GM12864 (cell line): ENCODE measurements at regions not wholly inside any gene's neighbourhood (a gene's known extent, or its start where the extent isn't known, plus 50 kb on each side); places are given as distances from the start of the nearest gene placed in this dataset.

Source experiments
- DNase-seq: peaks from one replicate; pipeline ENCODE4 v3.0.0-alpha.2; 2011; ENCODE audit warnings: low read depth
- H3K4me3 ChIP-seq: 2 replicates; pipeline ENCODE4 v1.5.1; 2011; ENCODE audit warnings: mild to moderate bottlenecking, low read depth, low read length, control low read depth
- TF ChIP-seq, protein P1 (sequence below): IDR thresholded peaks from 2 replicates; pipeline ENCODE4 v1.5.1; 2011; ENCODE audit warnings: low read depth, mild to moderate bottlenecking, moderate library complexity, low read length, control low read depth, inconsistent platforms; ENCODE audit errors: missing control alignments

DNA sequence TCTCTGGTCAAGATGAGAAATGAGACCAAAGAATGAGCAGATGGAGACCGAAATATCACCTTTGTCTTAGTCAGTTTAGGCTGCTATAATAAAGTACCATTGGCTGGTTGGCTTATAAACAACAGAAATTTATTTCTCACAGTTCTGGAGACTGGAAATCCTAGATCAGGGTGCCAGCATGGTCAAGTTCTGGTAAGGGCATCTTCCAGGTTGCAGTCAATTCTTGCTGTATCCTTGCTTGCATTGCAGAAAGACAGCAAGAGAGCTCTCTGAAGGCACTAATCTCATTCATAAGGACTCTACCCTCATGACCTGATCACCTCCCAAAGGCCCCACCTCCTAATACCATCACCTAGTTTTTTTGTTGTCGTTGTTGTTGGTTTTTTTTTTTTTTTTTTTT lies 52.7 kb upstream of the MKLN1 start:
- TF ChIP-seq, protein P1, sequence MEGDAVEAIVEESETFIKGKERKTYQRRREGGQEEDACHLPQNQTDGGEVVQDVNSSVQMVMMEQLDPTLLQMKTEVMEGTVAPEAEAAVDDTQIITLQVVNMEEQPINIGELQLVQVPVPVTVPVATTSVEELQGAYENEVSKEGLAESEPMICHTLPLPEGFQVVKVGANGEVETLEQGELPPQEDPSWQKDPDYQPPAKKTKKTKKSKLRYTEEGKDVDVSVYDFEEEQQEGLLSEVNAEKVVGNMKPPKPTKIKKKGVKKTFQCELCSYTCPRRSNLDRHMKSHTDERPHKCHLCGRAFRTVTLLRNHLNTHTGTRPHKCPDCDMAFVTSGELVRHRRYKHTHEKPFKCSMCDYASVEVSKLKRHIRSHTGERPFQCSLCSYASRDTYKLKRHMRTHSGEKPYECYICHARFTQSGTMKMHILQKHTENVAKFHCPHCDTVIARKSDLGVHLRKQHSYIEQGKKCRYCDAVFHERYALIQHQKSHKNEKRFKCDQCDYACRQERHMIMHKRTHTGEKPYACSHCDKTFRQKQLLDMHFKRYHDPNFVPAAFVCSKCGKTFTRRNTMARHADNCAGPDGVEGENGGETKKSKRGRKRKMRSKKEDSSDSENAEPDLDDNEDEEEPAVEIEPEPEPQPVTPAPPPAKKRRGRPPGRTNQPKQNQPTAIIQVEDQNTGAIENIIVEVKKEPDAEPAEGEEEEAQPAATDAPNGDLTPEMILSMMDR, result no peak
- no peak overlapping the region for H3K4me3 ChIP-seq
- DNase-seq, result no peak

DNA sequence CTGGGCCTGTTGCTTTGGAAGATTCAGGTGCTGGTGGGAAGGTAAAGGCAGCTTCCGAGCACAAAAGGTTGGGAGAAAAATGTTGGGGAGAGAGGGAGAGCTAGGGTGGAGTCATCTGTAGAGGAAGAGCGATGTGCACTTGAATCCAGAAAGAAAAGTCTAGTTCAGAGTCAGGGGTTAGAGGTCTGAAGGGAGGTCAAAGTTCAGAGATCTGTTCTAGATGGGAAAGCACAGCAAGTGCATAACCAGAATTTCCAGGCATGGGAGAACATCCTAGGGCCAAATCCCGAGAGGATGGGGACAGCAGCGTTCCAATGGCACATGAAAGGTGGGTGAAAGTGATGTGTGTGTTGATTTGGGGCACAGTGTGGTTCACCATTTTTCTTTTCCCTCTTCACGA lies 51.5 kb upstream of the MKLN1 start:
- no peak for DNase-seq
- no peak overlapping the region for H3K4me3 ChIP-seq
- TF ChIP-seq, protein P1, result no peak

DNA sequence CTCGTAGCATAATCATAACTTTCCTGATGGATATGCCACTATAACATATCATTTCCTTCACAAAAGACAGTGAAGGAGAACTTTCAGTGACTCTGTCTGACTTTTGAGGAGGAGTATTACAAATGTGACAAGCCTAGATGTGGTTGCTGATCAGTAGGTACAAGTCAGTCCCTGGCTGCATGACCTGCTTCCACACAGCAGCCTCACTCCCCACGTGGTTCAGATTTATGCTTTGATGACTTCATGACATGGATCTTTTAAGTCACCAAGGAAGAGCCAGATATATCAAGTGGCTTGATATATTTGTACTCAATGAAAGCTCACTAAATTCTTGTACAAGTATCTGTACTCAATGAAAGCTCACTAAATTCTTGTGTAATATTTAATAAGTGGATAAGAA lies 50.9 kb upstream of the MKLN1 start:
- no peak overlapping the region for H3K4me3 ChIP-seq
- TF ChIP-seq, protein P1, result no peak
- no peak for DNase-seq
